Esophagus squamous epithelium (tissue), 4 donors: ENCODE measurements at regions not wholly inside any gene's neighbourhood (a gene's known extent, or its start where the extent isn't known, plus 50 kb on each side); places are given as distances from the start of the nearest gene placed in this dataset.

ENCODE experiments used
- CTCF ChIP-seq, 6 experiments: fragments of 450-650 bp in 4 of 6; fragments of 200-600 bp in 2 of 6; sonication (generic) in 2 of 6; IDR thresholded peaks; one replicate each; pipeline ENCODE4 v1.5.1; 2016 to 2019; ENCODE audit warnings: antibody characterized with exemption in 6 of 6, mild to moderate bottlenecking in 4 of 6, moderate library complexity in 4 of 6
- POLR2A ChIP-seq, 4 donors: fragments of 450-650 bp; IDR thresholded peaks; one replicate each; pipeline ENCODE4 v1.6.1; 2017; ENCODE audit warnings: antibody characterized with exemption in 4 of 4, mild to moderate bottlenecking in 4 of 4, moderate library complexity in 3 of 4

- TF ChIP-seq CTCF (IDR thresholded peaks at IDR 0.05) = no peak
- no peak for TF ChIP-seq POLR2A (IDR thresholded peaks at IDR 0.05)
These were observed 167.8 kb downstream of the SDHAF3 start for GRCh38 chr7:97285348-97285747.
